Activated T-helper 1 cell treated with anti-CD3 and anti-CD28 coated beads, Interleukin-12 subunit alpha, Interleukin-12 subunit beta, Interleukin-2, Interleukin-4 antibody, amounts not matched to agents 30 ng/mL and 10 ng/mL and 1 ng/mL, durations not matched to agents 14 hours and 24 hours and 36 hours (primary cell): ENCODE measurements at regions not wholly inside any gene's neighbourhood (a gene's known extent, or its start where the extent isn't known, plus 50 kb on each side); places are given as distances from the start of the nearest gene placed in this dataset.

ENCODE experiments used
- DNase-seq: peaks from one replicate; pipeline ENCODE4 v3.0.0; 2021; ENCODE audit warnings: low spot score
- H3K27ac Mint-ChIP-seq: one replicate; pipeline ENCODE4 v1.8.0; 2021; ENCODE audit warnings: mild to moderate bottlenecking, mixed read lengths
- H3K27me3 Mint-ChIP-seq: one replicate; pipeline ENCODE4 v1.8.0; 2022; ENCODE audit warnings: mild to moderate bottlenecking, moderate library complexity, mixed read lengths; ENCODE audit not compliant: insufficient read depth
- H3K36me3 Mint-ChIP-seq: one replicate; pipeline ENCODE4 v1.8.0; 2021; ENCODE audit warnings: low read depth, mixed read lengths
- H3K4me1 Mint-ChIP-seq: one replicate; pipeline ENCODE4 v1.8.0; 2021; ENCODE audit warnings: low read depth, mixed read lengths
- H3K4me3 Mint-ChIP-seq: one replicate; pipeline ENCODE4 v1.8.0; 2021; ENCODE audit warnings: mild to moderate bottlenecking, moderate library complexity, mixed read lengths
- H3K9me3 Mint-ChIP-seq: one replicate; pipeline ENCODE4 v1.8.0; 2021; ENCODE audit warnings: mixed read lengths
- intact Hi-C: fragments of 100-400 bp; cut with micrococcal nuclease; formaldehyde crosslinking; loops from one replicate; pipeline ENCODE4 v1.15.1; 2024

- no peak for DNase-seq
- H3K27me3 Mint-ChIP-seq, result peaks cover 2% of the 10 kb centered on the region
- no peaks in the 10 kb centered on the region for H3K36me3 Mint-ChIP-seq
- no peak overlapping the region for H3K27ac Mint-ChIP-seq
- H3K4me3 Mint-ChIP-seq, result no peak overlapping the region
- intact Hi-C loops, result no loop called here
- H3K9me3 Mint-ChIP-seq, result peaks cover 3% of the 10 kb centered on the region
- no peaks in the 10 kb centered on the region for H3K4me1 Mint-ChIP-seq
These were observed 257.2 kb upstream of the TCF4 start for GRCh38 chr18:55845221-55845620.

GRCh38 chr18:55844382-55844781 lies 256.4 kb upstream of the TCF4 start:
- no peaks in the 10 kb centered on the region for H3K27me3 Mint-ChIP-seq
- no peaks in the 10 kb centered on the region for H3K36me3 Mint-ChIP-seq
- H3K9me3 Mint-ChIP-seq, result peaks cover 11% of the 10 kb centered on the region
- intact Hi-C loops, result no loop called here
- no peak overlapping the region for H3K4me3 Mint-ChIP-seq
- no peaks in the 10 kb centered on the region for H3K4me1 Mint-ChIP-seq
- no peak overlapping the region for H3K27ac Mint-ChIP-seq
- no peak for DNase-seq

- intact Hi-C loops, result no loop called here
- Mint-ChIP-seq H3K27me3 (no peaks in the 10 kb centered on the region), H3K9me3 (peaks cover 24% of the 10 kb centered on the region), H3K36me3 (no peaks in the 10 kb centered on the region), H3K4me1 (no peaks in the 10 kb centered on the region), H3K4me3 (no peak overlapping the region), H3K27ac (no peak overlapping the region)
- no peak for DNase-seq
These were observed 253.3 kb upstream of the TCF4 start for GRCh38 chr18:55841314-55841713.

GRCh38 chr18:55840601-55841170 lies 252.7 kb upstream of the TCF4 start:
- no peak for DNase-seq
- no peaks in the 10 kb centered on the region for H3K36me3 Mint-ChIP-seq
- H3K9me3 Mint-ChIP-seq, result peaks cover 24% of the 10 kb centered on the region
- intact Hi-C loops, result no loop called here
- no peak overlapping the region for H3K4me3 Mint-ChIP-seq
- no peaks in the 10 kb centered on the region for H3K27me3 Mint-ChIP-seq
- H3K4me1 Mint-ChIP-seq, result no peaks in the 10 kb centered on the region
- H3K27ac Mint-ChIP-seq, result no peak overlapping the region

- intact Hi-C loops, result no loop called here
- Mint-ChIP-seq H3K36me3 (no peaks in the 10 kb centered on the region), H3K4me3 (no peak overlapping the region), H3K27ac (no peak overlapping the region), H3K27me3 (no peaks in the 10 kb centered on the region), H3K9me3 (peaks cover 24% of the 10 kb centered on the region), H3K4me1 (no peaks in the 10 kb centered on the region)
- DNase-seq, result no peak
These were observed 251.4 kb upstream of the TCF4 start for GRCh38 chr18:55839343-55839742.

GRCh38 chr18:55838841-55839240 lies 250.8 kb upstream of the TCF4 start:
- intact Hi-C loops, result no loop called here
- Mint-ChIP-seq H3K27me3 (no peaks in the 10 kb centered on the region), H3K36me3 (no peaks in the 10 kb centered on the region), H3K4me1 (no peaks in the 10 kb centered on the region), H3K9me3 (peaks cover 24% of the 10 kb centered on the region), H3K27ac (no peak overlapping the region), H3K4me3 (no peak overlapping the region)
- no peak for DNase-seq

GRCh38 chr18:55838319-55838718 lies 250.3 kb upstream of the TCF4 start:
- intact Hi-C loops, result no loop called here
- Mint-ChIP-seq H3K36me3 (no peaks in the 10 kb centered on the region), H3K9me3 (peaks cover 28% of the 10 kb centered on the region)

GRCh38 chr18:55833543-55833942 lies 245.6 kb upstream of the TCF4 start:
- Mint-ChIP-seq H3K27ac (no peak overlapping the region), H3K36me3 (no peaks in the 10 kb centered on the region), H3K4me1 (no peaks in the 10 kb centered on the region), H3K9me3 (peaks cover 16% of the 10 kb centered on the region), H3K27me3 (no peaks in the 10 kb centered on the region), H3K4me3 (no peak overlapping the region)
- intact Hi-C loops, result no loop called here
- no peak for DNase-seq

More at GRCh38 chr18:55838319-55838718, 250.3 kb upstream of the TCF4 start:
- Mint-ChIP-seq H3K4me1 (no peaks in the 10 kb centered on the region), H3K4me3 (no peak overlapping the region), H3K27me3 (no peaks in the 10 kb centered on the region), H3K27ac (no peak overlapping the region)
- DNase-seq, result no peak

- Mint-ChIP-seq H3K4me3 (no peak overlapping the region), H3K27ac (no peak overlapping the region), H3K9me3 (peaks cover 7% of the 10 kb centered on the region), H3K36me3 (no peaks in the 10 kb centered on the region), H3K4me1 (no peaks in the 10 kb centered on the region), H3K27me3 (no peaks in the 10 kb centered on the region)
- DNase-seq, result no peak
- intact Hi-C loops, result no loop called here
These were observed 242.6 kb upstream of the TCF4 start for GRCh38 chr18:55830544-55830943.

GRCh38 chr18:55821219-55821618 lies 233.2 kb upstream of the TCF4 start:
- H3K9me3 Mint-ChIP-seq, result no peaks in the 10 kb centered on the region
- no peak for DNase-seq
- no peaks in the 10 kb centered on the region for H3K4me1 Mint-ChIP-seq
- no peak overlapping the region for H3K4me3 Mint-ChIP-seq
- intact Hi-C loops, result no loop called here
- no peaks in the 10 kb centered on the region for H3K36me3 Mint-ChIP-seq
- no peaks in the 10 kb centered on the region for H3K27me3 Mint-ChIP-seq
- no peak overlapping the region for H3K27ac Mint-ChIP-seq

- Mint-ChIP-seq H3K36me3 (no peaks in the 10 kb centered on the region), H3K9me3 (no peaks in the 10 kb centered on the region), H3K27me3 (no peaks in the 10 kb centered on the region), H3K4me1 (no peaks in the 10 kb centered on the region), H3K27ac (no peak overlapping the region), H3K4me3 (no peak overlapping the region)
- intact Hi-C loops, result no loop called here
- DNase-seq, result no peak
These were observed 231.5 kb upstream of the TCF4 start for GRCh38 chr18:55819448-55819847.

GRCh38 chr18:55818284-55818683 lies 230.3 kb upstream of the TCF4 start:
- Mint-ChIP-seq H3K36me3 (no peaks in the 10 kb centered on the region), H3K27me3 (no peaks in the 10 kb centered on the region), H3K9me3 (no peaks in the 10 kb centered on the region), H3K4me1 (no peaks in the 10 kb centered on the region), H3K27ac (no peak overlapping the region), H3K4me3 (no peak overlapping the region)
- intact Hi-C loops, result no loop called here
- DNase-seq, result no peak

GRCh38 chr18:55811925-55812324 lies 223.9 kb upstream of the TCF4 start:
- no peaks in the 10 kb centered on the region for H3K4me1 Mint-ChIP-seq
- no peaks in the 10 kb centered on the region for H3K36me3 Mint-ChIP-seq
- no peak overlapping the region for H3K27ac Mint-ChIP-seq
- H3K9me3 Mint-ChIP-seq, result no peaks in the 10 kb centered on the region
- H3K27me3 Mint-ChIP-seq, result peaks cover 3% of the 10 kb centered on the region
- intact Hi-C loops, result no loop called here
- no peak for DNase-seq
- no peak overlapping the region for H3K4me3 Mint-ChIP-seq

- DNase-seq, result no peak
- H3K4me1 Mint-ChIP-seq, result no peaks in the 10 kb centered on the region
These were observed 217.7 kb upstream of the TCF4 start for GRCh38 chr18:55805666-55806065.

More at GRCh38 chr18:55805666-55806065, 217.7 kb upstream of the TCF4 start:
- Mint-ChIP-seq H3K27ac (no peak overlapping the region), H3K9me3 (no peaks in the 10 kb centered on the region), H3K4me3 (no peak overlapping the region), H3K27me3 (peaks cover 4% of the 10 kb centered on the region), H3K36me3 (no peaks in the 10 kb centered on the region)
- intact Hi-C loops, result no loop called here
